ENCODE measurements at regions not wholly inside any gene's neighbourhood (a gene's known extent, or its start where the extent isn't known, plus 50 kb on each side); places are given as distances from the start of the nearest gene placed in this dataset.

DNA sequence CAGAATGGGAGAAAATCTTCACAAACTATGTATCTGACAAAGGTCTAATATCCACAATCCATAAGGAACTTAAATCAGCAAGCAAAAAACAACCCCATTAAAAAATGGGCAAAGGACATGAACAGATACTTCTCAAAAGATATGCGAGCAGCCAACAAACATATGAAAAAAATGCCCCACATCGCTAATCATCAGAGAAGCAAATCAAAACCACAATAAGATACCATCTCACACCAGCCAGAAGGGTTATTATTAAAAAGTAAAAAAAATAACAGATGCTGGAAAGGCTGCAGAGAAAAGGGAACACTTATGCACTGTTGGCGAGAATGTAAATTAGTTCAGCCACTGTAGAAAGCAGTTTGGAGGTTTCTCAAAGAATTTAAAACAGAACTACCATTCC is 80.2 kb upstream of the ATP11B start:
- no CpG with 5 or more reads among the region's 3 CpGs for WGBS (ENCODE audit: insufficient coverage)
- Mint-ChIP-seq H3K4me3 (no peak overlapping the region), H3K4me1 (peaks cover 6 to 8% (median 6%) of the 10 kb centered on the region in 3 donors), H3K9me3 (no peaks in the 10 kb centered on the region), H3K27ac (no peak overlapping the region), H3K27me3 (peaks cover 0 to 4% of the 10 kb centered on the region in 2 donors), H3K36me3 (no peaks in the 10 kb centered on the region)
- ChIA-PET POLR2A (interaction anchor here in 1 of 2 donors (0.6 kb wide), 1 partner anchor 1417 kb away, joined by 3 read pairs; no protein-coding TSS in a partner anchor), CTCF (interaction anchor here (0.6 to 4.5 kb wide), 10 partner anchors 9 to 165 kb away, joined by 3 to 71 read pairs (median 4); no protein-coding TSS in a partner anchor)
- DNase-seq (no peak), ATAC-seq (replicated peaks in 1 of 4) (no peak)
- H3K4me3 ChIP-seq (ENCODE audit: control insufficient read depth in 1 of 2, extremely low read depth in 1 of 2, low read length in 1 of 2): no peak overlapping the region
- no peak overlapping the region for H3K27ac ChIP-seq (ENCODE audit: low read length)
- H3K27me3 ChIP-seq (replicated peaks in 1 of 2; ENCODE audit: control insufficient read depth in 2 of 2, extremely low read depth in 1 of 2, insufficient read depth in 2 of 2, low read length in 1 of 2): peaks cover 0 to 2% of the 10 kb centered on the region in 2 experiments
- H3K36me3 ChIP-seq (ENCODE audit: control insufficient read depth in 2 of 2, extremely low read depth in 1 of 2, insufficient read depth in 1 of 2, low read length in 1 of 2): no peaks in the 10 kb centered on the region
- peaks cover 0 to 2% of the 10 kb centered on the region in 2 experiments for H3K4me1 ChIP-seq (ENCODE audit: control insufficient read depth in 1 of 2, extremely low read depth in 1 of 2, insufficient read depth in 2 of 2, low read length in 2 of 2)
- no peaks in the 10 kb centered on the region for H3K9me3 ChIP-seq

DNA sequence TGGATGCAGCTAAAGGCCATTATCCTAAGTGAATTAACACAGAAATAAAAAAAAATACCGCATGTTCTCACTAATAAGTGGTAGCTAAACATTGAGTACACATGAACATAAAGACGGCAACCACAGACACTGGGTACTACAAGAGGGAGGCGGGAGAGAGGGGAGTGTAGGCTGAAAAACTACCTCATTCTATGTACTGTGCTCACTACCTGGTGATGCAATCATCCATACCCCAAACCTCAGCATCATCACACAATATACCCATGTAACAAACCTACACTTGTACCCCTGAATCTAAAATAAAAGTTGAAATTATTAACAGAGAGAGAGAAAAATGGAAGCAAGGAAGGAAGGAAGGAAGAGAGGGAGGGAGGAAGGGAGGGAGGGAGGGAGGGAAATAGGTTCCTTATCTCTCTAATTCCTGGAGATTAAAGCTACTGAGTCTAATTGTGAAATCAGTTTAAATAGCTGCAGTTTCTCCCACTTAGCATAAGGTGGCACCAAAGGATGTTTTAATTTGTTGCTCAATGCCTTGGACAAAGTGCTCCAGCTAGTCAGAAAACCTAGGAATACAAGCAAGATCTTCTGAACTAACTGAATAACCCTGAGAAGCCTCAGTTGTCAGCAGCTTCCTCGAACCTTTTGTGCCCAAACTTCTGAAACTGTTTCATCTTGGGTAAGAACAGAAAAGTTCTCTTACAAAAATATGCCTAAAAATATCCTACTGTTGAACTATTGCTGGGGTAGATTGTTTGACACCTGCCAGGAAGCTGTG is 79.4 kb upstream of the ATP11B start:
- H3K36me3 ChIP-seq (ENCODE audit: control insufficient read depth in 2 of 2, extremely low read depth in 1 of 2, insufficient read depth in 1 of 2, low read length in 1 of 2): no peaks in the 10 kb centered on the region
- H3K27ac ChIP-seq (ENCODE audit: low read length): no peak overlapping the region
- Mint-ChIP-seq H3K27me3 (peaks cover 0 to 4% of the 10 kb centered on the region in 2 donors), H3K36me3 (no peaks in the 10 kb centered on the region), H3K4me1 (peaks cover 6 to 8% (median 6%) of the 10 kb centered on the region in 3 donors), H3K4me3 (no peak overlapping the region), H3K9me3 (no peaks in the 10 kb centered on the region), H3K27ac (no peak overlapping the region)
- CTCF ChIA-PET: interaction anchor here (0.5 to 4.5 kb wide), 22 partner anchors 10 to 409 kb away, joined by 3 to 71 read pairs (median 3); no protein-coding TSS in a partner anchor
- peaks cover 0 to 2% of the 10 kb centered on the region in 2 experiments for H3K27me3 ChIP-seq (replicated peaks in 1 of 2; ENCODE audit: control insufficient read depth in 2 of 2, extremely low read depth in 1 of 2, insufficient read depth in 2 of 2, low read length in 1 of 2)
- ATAC-seq (replicated peaks in 1 of 4) (peak in 2 of 4 experiments; percentile 48 to 60), DNase-seq (peak in 1 of 35 experiments; percentile 61)
- no peaks in the 10 kb centered on the region for H3K9me3 ChIP-seq
- H3K4me3 ChIP-seq (ENCODE audit: control insufficient read depth in 1 of 2, extremely low read depth in 1 of 2, low read length in 1 of 2): no peak overlapping the region
- POLR2A ChIA-PET: interaction anchor here (0.6 kb wide), 3 partner anchors 19 to 1789 kb away, joined by 3 to 4 read pairs (median 4); no protein-coding TSS in a partner anchor
- peaks cover 0 to 2% of the 10 kb centered on the region in 2 experiments for H3K4me1 ChIP-seq (ENCODE audit: control insufficient read depth in 1 of 2, extremely low read depth in 1 of 2, insufficient read depth in 2 of 2, low read length in 2 of 2)
- no CpG with 5 or more reads among the region's 4 CpGs for WGBS (ENCODE audit: insufficient coverage)

DNA sequence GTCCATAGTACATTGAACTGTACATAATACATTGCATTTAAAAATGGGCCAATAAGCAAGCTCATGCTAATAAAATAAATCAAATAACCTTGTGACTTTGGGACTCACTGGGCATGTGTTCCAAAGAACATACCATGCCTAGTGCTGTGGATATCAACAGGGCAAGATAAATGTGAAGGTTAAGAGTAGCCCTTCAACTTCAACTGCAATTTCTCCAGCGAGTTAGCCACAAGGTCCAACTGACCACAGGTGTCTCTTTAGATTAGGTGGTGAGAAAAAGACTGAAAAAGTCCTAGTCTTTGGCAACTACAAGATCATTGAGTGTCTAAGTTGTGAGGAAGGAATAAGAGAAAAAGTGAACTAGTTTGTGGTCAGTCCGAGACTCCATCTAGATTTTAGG is 78.3 kb upstream of the ATP11B start:
- DNase-seq (no peak), ATAC-seq (replicated peaks in 1 of 4) (no peak)
- CTCF ChIA-PET: interaction anchor here (0.6 to 4.5 kb wide), 10 partner anchors 7 to 597 kb away, joined by 3 to 71 read pairs (median 5); no protein-coding TSS in a partner anchor
- no peaks in the 10 kb centered on the region for H3K9me3 Mint-ChIP-seq
- WGBS (ENCODE audit: insufficient coverage): 83% methylated on average over 2 of the region's 2 CpGs
- H3K27me3 Mint-ChIP-seq: peaks cover 0 to 4% of the 10 kb centered on the region in 2 donors
- H3K27ac Mint-ChIP-seq: no peak overlapping the region
- peaks cover 0 to 2% of the 10 kb centered on the region in 2 experiments for H3K4me1 ChIP-seq (ENCODE audit: control insufficient read depth in 1 of 2, extremely low read depth in 1 of 2, insufficient read depth in 2 of 2, low read length in 2 of 2)
- no peaks in the 10 kb centered on the region for H3K27me3 ChIP-seq (replicated peaks in 1 of 2; ENCODE audit: control insufficient read depth in 2 of 2, extremely low read depth in 1 of 2, insufficient read depth in 2 of 2, low read length in 1 of 2)
- peaks cover 6 to 8% (median 6%) of the 10 kb centered on the region in 3 donors for H3K4me1 Mint-ChIP-seq
- POLR2A ChIA-PET: interaction anchor here in 1 of 2 donors (1.0 kb wide), 1 partner anchor 77 kb away, joined by 4 read pairs; no protein-coding TSS in a partner anchor
- H3K4me3 ChIP-seq (ENCODE audit: control insufficient read depth in 1 of 2, extremely low read depth in 1 of 2, low read length in 1 of 2): no peak overlapping the region
- H3K9me3 ChIP-seq: no peaks in the 10 kb centered on the region
- H3K27ac ChIP-seq (ENCODE audit: low read length): no peak overlapping the region
- no peak overlapping the region for H3K4me3 Mint-ChIP-seq
- no peaks in the 10 kb centered on the region for H3K36me3 Mint-ChIP-seq
- no peaks in the 10 kb centered on the region for H3K36me3 ChIP-seq (ENCODE audit: control insufficient read depth in 2 of 2, extremely low read depth in 1 of 2, insufficient read depth in 1 of 2, low read length in 1 of 2)

DNA sequence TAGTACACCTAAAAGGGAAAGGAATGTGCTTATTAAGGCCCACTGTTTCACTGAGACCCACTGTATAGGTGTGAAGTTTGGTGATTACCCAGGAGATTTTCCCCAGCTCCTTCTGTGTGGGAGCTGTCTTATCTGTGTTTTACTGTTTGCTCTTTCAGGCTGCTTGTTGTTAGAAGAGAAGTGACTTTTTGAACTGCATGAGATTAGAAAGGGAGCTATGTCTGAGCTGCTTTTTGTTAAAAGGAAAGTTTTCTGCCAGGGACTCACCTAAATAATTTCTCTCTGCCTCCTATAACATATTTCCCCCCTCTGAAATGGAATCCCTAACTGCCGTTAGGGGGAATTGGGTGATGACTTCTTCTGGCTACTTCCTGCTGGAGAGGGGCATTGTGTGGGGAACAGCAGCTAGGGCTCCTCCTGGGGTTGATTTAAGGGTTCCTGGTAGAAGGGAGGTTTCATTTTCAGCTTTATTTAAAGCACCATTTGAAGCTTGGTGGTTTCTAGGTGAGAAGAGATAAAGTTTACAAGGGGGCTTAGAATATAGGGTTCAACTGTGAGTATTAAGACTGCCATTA is 77.1 kb upstream of the ATP11B start:
- H3K36me3 ChIP-seq (ENCODE audit: control insufficient read depth in 2 of 2, extremely low read depth in 1 of 2, insufficient read depth in 1 of 2, low read length in 1 of 2): no peaks in the 10 kb centered on the region
- H3K9me3 ChIP-seq: no peaks in the 10 kb centered on the region
- Mint-ChIP-seq H3K27ac (peak overlapping the region; percentile 1 to 23), H3K4me1 (peaks cover 4 to 8% (median 6%) of the 10 kb centered on the region in 3 donors), H3K9me3 (no peaks in the 10 kb centered on the region), H3K27me3 (no peaks in the 10 kb centered on the region), H3K4me3 (no peak overlapping the region), H3K36me3 (no peaks in the 10 kb centered on the region)
- no peak for DNase-seq
- no peaks in the 10 kb centered on the region for H3K27me3 ChIP-seq (replicated peaks in 1 of 2; ENCODE audit: control insufficient read depth in 2 of 2, extremely low read depth in 1 of 2, insufficient read depth in 2 of 2, low read length in 1 of 2)
- ChIA-PET CTCF (interaction anchor here (0.6 to 4.5 kb wide), 7 partner anchors 8 to 994 kb away, joined by 3 to 71 read pairs (median 3); no protein-coding TSS in a partner anchor), POLR2A (interaction anchor here (0.6 to 0.7 kb wide), 2 partner anchors 126 to 129 kb away, joined by 3 to 5 read pairs; no protein-coding TSS in a partner anchor)
- no peak overlapping the region for H3K27ac ChIP-seq (ENCODE audit: low read length)
- peaks cover 0 to 2% of the 10 kb centered on the region in 2 experiments for H3K4me1 ChIP-seq (ENCODE audit: control insufficient read depth in 1 of 2, extremely low read depth in 1 of 2, insufficient read depth in 2 of 2, low read length in 2 of 2)
- no peak overlapping the region for H3K4me3 ChIP-seq (ENCODE audit: control insufficient read depth in 1 of 2, extremely low read depth in 1 of 2, low read length in 1 of 2)
- no peak for ATAC-seq (replicated peaks in 1 of 4)
- no CpG with 5 or more reads among the region's 1 CpG for WGBS (ENCODE audit: insufficient coverage)

DNA sequence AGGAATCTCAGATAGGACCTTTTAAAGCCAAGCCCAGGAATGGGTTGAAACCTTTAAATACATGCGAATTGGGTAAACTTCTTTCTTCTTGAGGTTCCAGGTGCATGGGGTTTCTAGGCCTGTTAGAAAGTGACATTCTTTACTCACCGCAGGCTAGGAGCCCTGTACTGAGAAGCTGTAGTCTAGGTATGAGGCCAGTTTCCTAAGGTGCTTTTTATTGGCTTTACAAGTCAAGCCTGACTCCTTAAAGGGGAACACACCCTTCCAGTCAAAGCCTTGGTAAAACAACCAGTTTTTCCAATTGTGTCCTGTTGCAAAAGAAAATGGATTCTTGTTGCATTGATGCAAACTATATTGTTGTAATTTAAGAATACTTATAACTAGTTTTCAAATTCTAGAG is 76.1 kb upstream of the ATP11B start:
- no peak for ATAC-seq (replicated peaks in 1 of 4)
- Mint-ChIP-seq H3K27ac (no peak overlapping the region), H3K4me1 (peaks cover 4 to 8% (median 6%) of the 10 kb centered on the region in 3 donors), H3K36me3 (no peaks in the 10 kb centered on the region), H3K27me3 (no peaks in the 10 kb centered on the region), H3K4me3 (no peak overlapping the region), H3K9me3 (no peaks in the 10 kb centered on the region)
- no peaks in the 10 kb centered on the region for H3K27me3 ChIP-seq (replicated peaks in 1 of 2; ENCODE audit: control insufficient read depth in 2 of 2, extremely low read depth in 1 of 2, insufficient read depth in 2 of 2, low read length in 1 of 2)
- CTCF ChIA-PET: interaction anchor here (0.5 to 4.5 kb wide), 3 partner anchors 10 to 120 kb away, joined by 3 to 71 read pairs (median 11); no protein-coding TSS in a partner anchor
- no peak overlapping the region for H3K27ac ChIP-seq (ENCODE audit: low read length)
- POLR2A ChIA-PET: no interaction called here
- H3K9me3 ChIP-seq: no peaks in the 10 kb centered on the region
- no CpG with 5 or more reads among the region's 2 CpGs for WGBS (ENCODE audit: insufficient coverage)
- H3K4me3 ChIP-seq (ENCODE audit: control insufficient read depth in 1 of 2, extremely low read depth in 1 of 2, low read length in 1 of 2): no peak overlapping the region
- H3K4me1 ChIP-seq (ENCODE audit: control insufficient read depth in 1 of 2, extremely low read depth in 1 of 2, insufficient read depth in 2 of 2, low read length in 2 of 2): peaks cover 0 to 2% of the 10 kb centered on the region in 2 experiments
- H3K36me3 ChIP-seq (ENCODE audit: control insufficient read depth in 2 of 2, extremely low read depth in 1 of 2, insufficient read depth in 1 of 2, low read length in 1 of 2): no peaks in the 10 kb centered on the region
- DNase-seq: no peak

DNA sequence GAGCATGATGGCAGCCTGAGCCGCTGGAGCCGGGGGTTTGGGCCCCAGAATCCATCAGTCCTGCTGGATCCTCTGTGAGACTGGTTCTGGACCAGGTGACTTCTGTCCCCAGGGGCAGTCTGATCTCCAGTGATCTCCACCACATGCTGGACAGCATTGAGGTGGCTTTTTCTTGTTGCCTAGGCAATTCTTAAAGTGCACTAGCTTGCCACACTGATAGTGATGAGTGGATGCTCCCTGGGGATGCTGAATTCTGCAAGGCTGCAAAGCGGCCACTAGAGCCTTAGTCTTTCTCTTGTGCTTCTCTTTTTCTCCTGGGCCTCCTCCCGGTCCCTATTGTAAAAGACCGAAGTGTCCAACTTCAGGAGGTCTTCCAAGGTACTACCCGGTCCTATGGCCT is 70.4 kb upstream of the ATP11B start:
- Histone ChIP-seq H3K27ac (ENCODE audit: low read length) (no peak overlapping the region), H3K36me3 (ENCODE audit: control insufficient read depth in 2 of 2, extremely low read depth in 1 of 2, insufficient read depth in 1 of 2, low read length in 1 of 2) (no peaks in the 10 kb centered on the region), H3K4me1 (ENCODE audit: control insufficient read depth in 1 of 2, extremely low read depth in 1 of 2, insufficient read depth in 2 of 2, low read length in 2 of 2) (no peaks in the 10 kb centered on the region), H3K4me3 (ENCODE audit: control insufficient read depth in 1 of 2, extremely low read depth in 1 of 2, low read length in 1 of 2) (no peak overlapping the region), H3K9me3 (no peaks in the 10 kb centered on the region), H3K27me3 (replicated peaks in 1 of 2; ENCODE audit: control insufficient read depth in 2 of 2, extremely low read depth in 1 of 2, insufficient read depth in 2 of 2, low read length in 1 of 2) (peaks cover 0 to 17% of the 10 kb centered on the region in 2 experiments)
- POLR2A ChIA-PET: no interaction called here
- CTCF ChIA-PET: interaction anchor here (0.6 to 1.3 kb wide), 2 partner anchors 8 to 114 kb away, joined by 3 to 6 read pairs; no protein-coding TSS in a partner anchor
- Mint-ChIP-seq H3K36me3 (no peaks in the 10 kb centered on the region), H3K4me1 (no peaks in the 10 kb centered on the region), H3K9me3 (no peaks in the 10 kb centered on the region), H3K27me3 (peaks cover 0 to 3% of the 10 kb centered on the region in 2 donors), H3K27ac (no peak overlapping the region), H3K4me3 (no peak overlapping the region)
- ATAC-seq (replicated peaks in 1 of 4): no peak
- 89% methylated on average over 5 of the region's 6 CpGs for WGBS (ENCODE audit: insufficient coverage)
- DNase-seq: no peak
